A549 (cell line): ENCODE measurements at regions not wholly inside any gene's neighbourhood (a gene's known extent, or its start where the extent isn't known, plus 50 kb on each side); places are given as distances from the start of the nearest gene placed in this dataset.

Source experiments
- ATAC-seq, 2 experiments: fragments of 200-7000 bp in 1 of 2; fragments of >200 bp in 1 of 2; cut with Nextera tagmentation in 1 of 2; cut with Tn5 transposase in 1 of 2; 3 replicates each; pipeline versions ENCODE4 v1.8.0 to v1.9.1; 2018 to 2020; ENCODE audit warnings: mild to moderate bottlenecking in 1 of 2, moderate library complexity in 1 of 2
- CTCF ChIA-PET: fragments of 300-600 bp; sonication (Branson Sonifier 250); formaldehyde crosslinking; extraction: SDS; loops from one replicate; lab custom pipeline; 2021; ENCODE audit warnings: antibody characterized with exemption, inconsistent platforms; lab: Yijun Ruan, JAX
- POLR2A ChIA-PET: fragments of 350-600 bp; formaldehyde crosslinking; extraction: SDS; loops from one replicate; lab custom pipeline; 2021; ENCODE audit warnings: antibody characterized with exemption, inconsistent platforms; lab: Yijun Ruan, JAX
- DNase-seq, 2 experiments: peaks; one replicate each; pipeline versions ENCODE4 v3.0.0 to v3.0.0-alpha.2; 2011 to 2016; ENCODE audit warnings: low read depth in 1 of 2, low spot score in 1 of 2
- FAIRE-seq: peaks from 2 replicates; lab custom pipeline; 2011; peaks lifted over from hg19 to GRCh38; lab: Jason Lieb, UNC
- H3K27ac ChIP-seq, 2 experiments: fragments of >200 bp; sonication (Bioruptor Twin); formaldehyde crosslinking; 3 replicates each; pipeline ENCODE4 v1.5.1; 2016 to 2017
- H3K4me1 ChIP-seq: fragments of >200 bp; sonication (Bioruptor Twin); formaldehyde crosslinking; 3 replicates; pipeline ENCODE4 v1.6.1; 2016
- H3K4me2 ChIP-seq: fragments of >200 bp; sonication (Bioruptor Twin); formaldehyde crosslinking; 3 replicates; pipeline ENCODE4 v1.6.1; 2016
- H3K4me3 ChIP-seq: fragments of >200 bp; sonication (Bioruptor Twin); formaldehyde crosslinking; 3 replicates; pipeline ENCODE4 v1.5.1; 2016
- H3K9me3 ChIP-seq: fragments of >200 bp; sonication (Bioruptor Twin); formaldehyde crosslinking; 3 replicates; pipeline ENCODE4 v1.6.1; 2016
- BCL3 ChIP-seq: fragments of >200 bp; sonication (Bioruptor Twin); formaldehyde crosslinking; IDR thresholded peaks from 3 replicates; pipeline ENCODE4 v1.6.1; 2016
- BHLHE40 ChIP-seq: IDR thresholded peaks from 2 replicates; pipeline ENCODE4 v1.6.1; 2012; ENCODE audit warnings: low read depth, low read length, inconsistent platforms
- CBX2 ChIP-seq: fragments of 200-600 bp; sonication (generic); IDR thresholded peaks from 2 replicates; pipeline ENCODE4 v1.6.1; 2016; ENCODE audit warnings: low read depth, mild to moderate bottlenecking, borderline replicate concordance
- CBX8 ChIP-seq: fragments of 200-600 bp; sonication (generic); IDR thresholded peaks from 2 replicates; pipeline ENCODE4 v1.6.1; 2016
- EHMT2 ChIP-seq: fragments of 200-600 bp; sonication (generic); IDR thresholded peaks from 2 replicates; pipeline ENCODE4 v1.6.1; 2016; ENCODE audit warnings: antibody characterized with exemption, low read depth, mild to moderate bottlenecking, moderate library complexity
- EP300 ChIP-seq, 2 experiments: fragments of >200 bp; sonication (Bioruptor Twin); formaldehyde crosslinking; IDR thresholded peaks; 2 replicates in 1 of 2; 3 replicates in 1 of 2; pipeline ENCODE4 v1.6.1; 2016 to 2017
- ESRRA ChIP-seq: fragments of 150-350 bp; IDR thresholded peaks from 2 replicates; pipeline ENCODE4 v1.6.1; 2014; ENCODE audit warnings: mild to moderate bottlenecking, low read length, borderline replicate concordance
- FOSL2 ChIP-seq, 2 experiments: fragments of 450-650 bp in 1 of 2; fragments of >200 bp in 1 of 2; sonication (Bioruptor Twin) in 1 of 2; formaldehyde crosslinking; IDR thresholded peaks; 2 replicates each; pipeline versions ENCODE4 v1.5.0 to v1.6.1; 2016 to 2020; ENCODE audit warnings: mild to moderate bottlenecking in 1 of 2, moderate library complexity in 1 of 2
- GATA3 ChIP-seq: IDR thresholded peaks from 2 replicates; pipeline ENCODE4 v1.6.1; 2012; ENCODE audit warnings: borderline replicate concordance
- HDAC2 ChIP-seq: fragments of 200-600 bp; sonication (generic); IDR thresholded peaks from 2 replicates; pipeline ENCODE4 v1.6.1; 2016
- HEYL ChIP-seq: fragments of 250-450 bp; sonication (Bioruptor Pico); IDR thresholded peaks from 2 replicates; pipeline ENCODE4 v1.8.0; 2021; ENCODE audit warnings: mild to moderate bottlenecking, moderate library complexity
- HOXA7 ChIP-seq: fragments of 250-450 bp; sonication (Bioruptor Pico); IDR thresholded peaks from 2 replicates; pipeline ENCODE4 v1.5.0; 2020; ENCODE audit warnings: mild to moderate bottlenecking, moderate library complexity
- HOXB13 ChIP-seq: fragments of 250-450 bp; sonication (Bioruptor Pico); IDR thresholded peaks from 2 replicates; pipeline ENCODE4 v1.5.0; 2020; ENCODE audit warnings: low read depth, mild to moderate bottlenecking, moderate library complexity
- HOXB5 ChIP-seq: fragments of 250-450 bp; sonication (Bioruptor Pico); IDR thresholded peaks from 2 replicates; pipeline ENCODE4 v1.5.0; 2020; ENCODE audit warnings: mild to moderate bottlenecking, moderate library complexity
- JUNB ChIP-seq: fragments of >200 bp; sonication (Bioruptor Twin); formaldehyde crosslinking; IDR thresholded peaks from 2 replicates; pipeline ENCODE4 v1.6.1; 2016
- MAFK ChIP-seq: fragments of 450-650 bp; IDR thresholded peaks from 2 replicates; pipeline ENCODE4 v1.6.1; 2014; ENCODE audit not compliant: partially characterized antibody
- MYC ChIP-seq: IDR thresholded peaks from 2 replicates; pipeline ENCODE4 v1.6.1; 2012; ENCODE audit warnings: mild to moderate bottlenecking, inconsistent platforms, low read length, improper control_type of control experiment, borderline replicate concordance
- POLR2A ChIP-seq: IDR thresholded peaks from 2 replicates; pipeline ENCODE4 v1.6.1; 2012; ENCODE audit warnings: mild to moderate bottlenecking, low read length
- RAD21 ChIP-seq, 2 experiments: fragments of >200 bp in 1 of 2; sonication (Bioruptor Twin) in 1 of 2; formaldehyde crosslinking in 1 of 2; IDR thresholded peaks in 1 of 2; conservative IDR thresholded peaks in 1 of 2; 2 replicates in 1 of 2; 3 replicates in 1 of 2; pipeline ENCODE4 v1.6.1; 2012 to 2018; ENCODE audit warnings: inconsistent platforms in 1 of 2
- TFCP2L1 ChIP-seq: fragments of 250-450 bp; sonication (Bioruptor Pico); IDR thresholded peaks from 2 replicates; pipeline ENCODE4 v1.5.0; 2021; ENCODE audit warnings: mild to moderate bottlenecking
- USF2 ChIP-seq: fragments of 450-650 bp; IDR thresholded peaks from 2 replicates; pipeline ENCODE4 v1.6.1; 2014; ENCODE audit warnings: antibody characterized with exemption
- ZC3H11A ChIP-seq: fragments of 450-650 bp; IDR thresholded peaks from 2 replicates; pipeline ENCODE4 v1.6.1; 2014; ENCODE audit warnings: antibody characterized with exemption, mild to moderate bottlenecking
- ZFP36 ChIP-seq: fragments of 450-650 bp; IDR thresholded peaks from 2 replicates; pipeline ENCODE4 v1.6.1; 2014; ENCODE audit warnings: borderline replicate concordance; ENCODE audit not compliant: partially characterized antibody
- ZNF302 ChIP-seq: fragments of 250-450 bp; sonication (Bioruptor Pico); IDR thresholded peaks from 2 replicates; pipeline ENCODE4 v1.9.0; 2021; ENCODE audit warnings: inconsistent platforms, mild to moderate bottlenecking, moderate library complexity
- ZSCAN20 ChIP-seq: fragments of 250-450 bp; sonication (Bioruptor Pico); IDR thresholded peaks from 2 replicates; pipeline ENCODE4 v1.8.0; 2022; ENCODE audit warnings: mild to moderate bottlenecking, moderate library complexity
- WGBS: methylation state at CpG from one replicate; pipeline ENCODE4 v1.1.6; 2017; ENCODE audit errors: missing lambda C conversion rate; 5-methylcytosine and 5-hydroxymethylcytosine counted together

GRCh38 chr4:169849456-169849855 lies 91.7 kb upstream of the HPF1 start:
- DNase-seq (no peak), ATAC-seq (no peak), FAIRE-seq (no peak)
- no peak overlapping the region for H3K4me3 ChIP-seq
- POLR2A ChIA-PET: no interaction called here
- TF ChIP-seq RAD21 (conservative IDR thresholded peaks at IDR 0.05 in 1 of 2, IDR thresholded peaks at IDR 0.05 in 1 of 2) (no peak), HOXA7 (CRISPR knock-in tag) (no peak), ESRRA (no peak), BHLHE40 (no peak), HEYL (CRISPR knock-in tag) (no peak), GATA3 (no peak), CBX8 (no peak), HOXB5 (no peak), ZSCAN20 (no peak), HOXB13 (CRISPR knock-in tag) (no peak)
- TF ChIP-seq, all 56 proteins: peak for 0
- no peaks in the 10 kb centered on the region for H3K9me3 ChIP-seq
- CTCF ChIA-PET: interaction anchor here (0.9 to 1.3 kb wide), 3 partner anchors 40 to 199 kb away, joined by 3 to 4 read pairs (median 3); no protein-coding TSS in a partner anchor
- no peak overlapping the region for H3K4me2 ChIP-seq
- 39% methylated on average over 2 of the region's 2 CpGs for WGBS
- no peaks in the 10 kb centered on the region for H3K4me1 ChIP-seq
- H3K27ac ChIP-seq: no peak overlapping the region

- Histone ChIP-seq H3K27ac (no peak overlapping the region), H3K4me3 (no peak overlapping the region), H3K4me1 (no peaks in the 10 kb centered on the region), H3K4me2 (no peak overlapping the region), H3K9me3 (no peaks in the 10 kb centered on the region)
- ChIA-PET CTCF (no interaction called here), POLR2A (no interaction called here)
- DNase-seq (no peak), ATAC-seq (no peak), FAIRE-seq (no peak)
- WGBS: 34% methylated on average over 5 of the region's 5 CpGs
- TF ChIP-seq MAFK (no peak), JUNB (no peak), ZNF302 (CRISPR knock-in tag) (no peak), EP300 (IDR thresholded peaks at IDR 0.05) (no peak), MYC (no peak), POLR2A (no peak), HDAC2 (no peak), BCL3 (no peak), CBX2 (no peak), TFCP2L1 (CRISPR knock-in tag) (no peak), ZSCAN20 (no peak), ZC3H11A (no peak), USF2 (no peak), HOXB5 (no peak), ESRRA (no peak), RAD21 (conservative IDR thresholded peaks at IDR 0.05 in 1 of 2, IDR thresholded peaks at IDR 0.05 in 1 of 2) (no peak), EHMT2 (no peak)
Observed at GRCh38 chr4:169848018-169848417, 90.3 kb upstream of the HPF1 start.

GRCh38 chr4:169847171-169847570 lies 89.4 kb upstream of the HPF1 start:
- Histone ChIP-seq H3K9me3 (no peaks in the 10 kb centered on the region), H3K4me2 (no peak overlapping the region), H3K4me1 (no peaks in the 10 kb centered on the region), H3K4me3 (no peak overlapping the region), H3K27ac (no peak overlapping the region)
- no peak for FAIRE-seq
- CTCF ChIA-PET: no interaction called here
- TF ChIP-seq ZFP36 (no peak), FOSL2 (IDR thresholded peaks at IDR 0.05) (no peak), FOSL2 (CRISPR knock-in tag; IDR thresholded peaks at IDR 0.05) (no peak), HOXB5 (no peak), JUNB (no peak)
- DNase-seq: no peak
- POLR2A ChIA-PET: no interaction called here
- WGBS: 47% methylated on average over 3 of the region's 3 CpGs
- ATAC-seq: no peak
